ENCODE measurements at regions not wholly inside any gene's neighbourhood (a gene's known extent, or its start where the extent isn't known, plus 50 kb on each side); places are given as distances from the start of the nearest gene placed in this dataset.

GRCh38 chr1:55822891-55823290, 607.7 kb upstream of the USP24 start:
- no peak overlapping the region for H3K4me3 ChIP-seq (ENCODE audit: low read depth, low read length, poor library complexity, severe bottlenecking)
- H3F3A ChIP-seq (ENCODE audit: insufficient read depth, low read length): no peaks in the 10 kb centered on the region
- H3K9me2 ChIP-seq (ENCODE audit: low read depth, low read length): no peaks in the 10 kb centered on the region
- no peak overlapping the region for H3K9ac ChIP-seq (ENCODE audit: low read length)
- H3K79me2 ChIP-seq (ENCODE audit: insufficient read depth, low read length): no peaks in the 10 kb centered on the region
- H3K9me3 ChIP-seq (ENCODE audit: low read length): no peaks in the 10 kb centered on the region
- H2AFZ ChIP-seq (ENCODE audit: low read length): no peak overlapping the region
- no peaks in the 10 kb centered on the region for H4K20me1 ChIP-seq (ENCODE audit: insufficient read depth, low read length)
- no peaks in the 10 kb centered on the region for H3K4me1 ChIP-seq (ENCODE audit: insufficient read depth, low read length, severe bottlenecking)
- H3K27ac ChIP-seq (ENCODE audit: low read depth, low read length, poor library complexity, severe bottlenecking): no peak overlapping the region
- no peak overlapping the region for H3K4me2 ChIP-seq (ENCODE audit: low read length)
- no peak for TF ChIP-seq EZH2 (IDR thresholded peaks at IDR 0.05; ENCODE audit: borderline replicate concordance, low read length)
- TF ChIP-seq CTCF (IDR thresholded peaks at IDR 0.05; ENCODE audit: low read length): no peak
- no peaks in the 10 kb centered on the region for H3K36me3 ChIP-seq (ENCODE audit: insufficient read depth, low read length)
- no peaks in the 10 kb centered on the region for H3K27me3 ChIP-seq (ENCODE audit: insufficient read depth, low read length)

DNA sequence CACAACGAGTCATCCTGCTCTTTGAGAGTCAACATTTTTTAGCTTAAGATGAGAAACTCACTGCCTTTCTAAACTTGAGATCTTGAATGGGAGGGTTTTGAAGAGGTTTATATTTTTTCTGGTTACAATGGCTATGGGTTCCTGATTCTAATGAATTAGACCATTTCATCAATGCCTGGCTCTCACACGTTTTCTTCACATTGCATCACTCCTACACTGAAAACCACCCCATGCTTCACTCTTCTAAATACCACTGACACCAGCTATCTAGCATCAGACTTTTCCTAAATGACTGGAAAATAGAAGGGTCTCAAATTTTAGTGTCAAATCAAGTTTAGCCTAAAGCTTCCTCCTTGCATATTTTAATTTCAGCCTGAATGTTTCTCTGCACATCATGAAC, 606.1 kb upstream of the USP24 start:
- no peak overlapping the region for H3K4me2 ChIP-seq (ENCODE audit: low read length)
- no peaks in the 10 kb centered on the region for H3K9me2 ChIP-seq (ENCODE audit: low read depth, low read length)
- no peaks in the 10 kb centered on the region for H3K4me1 ChIP-seq (ENCODE audit: insufficient read depth, low read length, severe bottlenecking)
- H3K27me3 ChIP-seq (ENCODE audit: insufficient read depth, low read length): no peaks in the 10 kb centered on the region
- no peaks in the 10 kb centered on the region for H3K36me3 ChIP-seq (ENCODE audit: insufficient read depth, low read length)
- TF ChIP-seq CTCF (IDR thresholded peaks at IDR 0.05; ENCODE audit: low read length) (no peak), EZH2 (IDR thresholded peaks at IDR 0.05; ENCODE audit: borderline replicate concordance, low read length) (no peak)
- H3F3A ChIP-seq (ENCODE audit: insufficient read depth, low read length): no peaks in the 10 kb centered on the region
- H3K9me3 ChIP-seq (ENCODE audit: low read length): no peaks in the 10 kb centered on the region
- H3K27ac ChIP-seq (ENCODE audit: low read depth, low read length, poor library complexity, severe bottlenecking): no peak overlapping the region
- no peak overlapping the region for H3K9ac ChIP-seq (ENCODE audit: low read length)
- no peaks in the 10 kb centered on the region for H4K20me1 ChIP-seq (ENCODE audit: insufficient read depth, low read length)
- H3K4me3 ChIP-seq (ENCODE audit: low read depth, low read length, poor library complexity, severe bottlenecking): no peak overlapping the region
- H3K79me2 ChIP-seq (ENCODE audit: insufficient read depth, low read length): no peaks in the 10 kb centered on the region
- H2AFZ ChIP-seq (ENCODE audit: low read length): no peak overlapping the region

DNA sequence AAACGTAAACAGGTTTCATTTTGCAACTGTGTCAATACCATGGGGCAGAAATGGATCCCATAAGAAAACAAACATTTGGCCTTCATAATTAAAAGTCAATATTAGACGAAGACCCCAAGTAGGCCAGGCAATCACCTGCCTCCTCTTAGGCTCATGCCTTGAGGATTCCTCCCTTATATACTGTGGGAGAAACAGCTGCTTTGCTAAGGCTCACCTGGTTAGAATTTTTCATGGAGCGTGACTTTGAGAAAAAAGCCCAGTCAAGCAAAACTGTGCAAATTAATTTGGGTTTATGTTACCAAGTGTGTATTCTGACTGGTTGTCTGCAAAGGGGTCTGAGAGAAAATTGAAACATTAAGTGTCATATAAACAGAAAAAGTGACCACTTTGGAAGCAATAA, 605.3 kb upstream of the USP24 start:
- no peaks in the 10 kb centered on the region for H3K9me2 ChIP-seq (ENCODE audit: low read depth, low read length)
- H2AFZ ChIP-seq (ENCODE audit: low read length): no peak overlapping the region
- no peaks in the 10 kb centered on the region for H3K36me3 ChIP-seq (ENCODE audit: insufficient read depth, low read length)
- H3K79me2 ChIP-seq (ENCODE audit: insufficient read depth, low read length): no peaks in the 10 kb centered on the region
- H3K27ac ChIP-seq (ENCODE audit: low read depth, low read length, poor library complexity, severe bottlenecking): no peak overlapping the region
- TF ChIP-seq CTCF (IDR thresholded peaks at IDR 0.05; ENCODE audit: low read length): no peak
- no peak for TF ChIP-seq EZH2 (IDR thresholded peaks at IDR 0.05; ENCODE audit: borderline replicate concordance, low read length)
- no peak overlapping the region for H3K9ac ChIP-seq (ENCODE audit: low read length)
- no peaks in the 10 kb centered on the region for H3K4me1 ChIP-seq (ENCODE audit: insufficient read depth, low read length, severe bottlenecking)
- H3K4me3 ChIP-seq (ENCODE audit: low read depth, low read length, poor library complexity, severe bottlenecking): no peak overlapping the region
- H4K20me1 ChIP-seq (ENCODE audit: insufficient read depth, low read length): no peaks in the 10 kb centered on the region
- H3K4me2 ChIP-seq (ENCODE audit: low read length): no peak overlapping the region
- H3K27me3 ChIP-seq (ENCODE audit: insufficient read depth, low read length): no peaks in the 10 kb centered on the region
- H3K9me3 ChIP-seq (ENCODE audit: low read length): no peaks in the 10 kb centered on the region
- H3F3A ChIP-seq (ENCODE audit: insufficient read depth, low read length): no peaks in the 10 kb centered on the region
